ENCODE measurements at regions not wholly inside any gene's neighbourhood (a gene's known extent, or its start where the extent isn't known, plus 50 kb on each side); places are given as distances from the start of the nearest gene placed in this dataset.

DNA sequence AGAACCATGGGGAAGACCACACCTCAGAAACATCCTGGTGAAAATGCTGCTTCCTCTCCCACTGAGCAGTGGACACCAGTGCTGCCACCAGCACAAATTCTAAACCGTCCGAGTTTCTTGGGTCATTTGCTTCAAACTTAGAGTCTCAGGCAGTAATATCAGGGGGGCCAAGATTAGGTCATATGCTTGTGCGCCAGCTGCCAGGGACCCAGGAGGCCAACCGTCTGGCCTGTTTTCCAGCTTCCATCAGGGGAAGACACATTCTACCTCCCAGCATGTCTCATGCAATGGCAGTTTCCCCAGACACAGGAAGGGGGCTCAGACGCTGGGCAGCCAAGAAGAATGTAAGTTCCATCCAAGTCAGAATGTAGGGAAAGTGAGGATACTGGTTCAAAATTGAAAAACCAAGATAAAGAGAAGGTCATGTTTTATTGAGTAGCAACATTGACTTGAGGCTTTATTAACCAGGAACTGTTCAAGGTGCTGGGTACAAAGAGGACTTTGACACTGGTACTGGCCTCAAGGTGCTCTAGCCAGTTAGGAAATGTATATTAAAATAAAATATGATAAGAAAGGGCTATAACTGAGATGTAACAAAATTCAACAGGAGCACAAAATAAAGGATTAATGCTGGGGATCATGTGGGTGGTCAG lies 59.7 kb upstream of the EED start:
- H3K9ac ChIP-seq (replicated peaks in 1 of 4; ENCODE audit: extremely low read depth in 1 of 4, low read depth in 3 of 4, low read length in 3 of 4): no peak overlapping the region
- no peaks in the 10 kb centered on the region for H4K20me1 ChIP-seq (replicated peaks in 1 of 2; ENCODE audit: control insufficient read depth in 1 of 2, insufficient read depth in 2 of 2, low read length in 2 of 2)
- H4K5ac ChIP-seq (ENCODE audit: insufficient read length, low read depth, low read length): no peak overlapping the region
- H3K9me3 ChIP-seq (ENCODE audit: insufficient read depth in 2 of 2, low read depth in 1 of 2, low read length in 1 of 2): no peaks in the 10 kb centered on the region
- no peak for TF ChIP-seq ZNF274 (IDR thresholded peaks at IDR 0.05; ENCODE audit: borderline replicate concordance, extremely low read depth, low read length)
- no peak overlapping the region for H3K56ac ChIP-seq (replicated peaks; ENCODE audit: insufficient read length, low read depth, low read length)
- H4K91ac ChIP-seq (replicated peaks; ENCODE audit: insufficient read length, low read length): no peak overlapping the region
- no peak overlapping the region for H2AK5ac ChIP-seq (ENCODE audit: low read depth, low read length)
- H2BK120ac ChIP-seq (replicated peaks; ENCODE audit: low read depth, low read length): no peak overlapping the region
- no peak overlapping the region for H2AFZ ChIP-seq (ENCODE audit: low read length)
- no peak overlapping the region for H3K4me3 ChIP-seq (ENCODE audit: extremely low read depth in 1 of 4, insufficient read depth in 2 of 4, low read depth in 3 of 4, low read length in 4 of 4)
- no peak overlapping the region for H2BK12ac ChIP-seq (ENCODE audit: low read depth, low read length)
- WGBS, 2 experiments (ENCODE audit: extremely low coverage in 1 of 2, insufficient coverage in 1 of 2, insufficient read length in 1 of 2, insufficient replicate concordance in 2 of 2, low coverage in 1 of 2, low lambda C conversion rate in 2 of 2, missing lambda C conversion rate in 1 of 2): 74% methylated on average over 5 of the region's 5 CpGs; no CpG with 5 or more reads in 1 of the 2 experiments
- H2BK20ac ChIP-seq (ENCODE audit: low read length): no peak overlapping the region
- no peak overlapping the region for H3K4ac ChIP-seq (replicated peaks; ENCODE audit: insufficient read length, low read depth, low read length)
- DNase-seq (ENCODE audit: low read depth in 1 of 2, low spot score in 2 of 2): no peak
- H4K8ac ChIP-seq (ENCODE audit: extremely low read depth, insufficient read depth, low read length): no peak overlapping the region
- H3K4me2 ChIP-seq (ENCODE audit: insufficient read depth in 1 of 2, low read depth in 2 of 2, low read length in 2 of 2): no peak overlapping the region
- H3K18ac ChIP-seq (ENCODE audit: extremely low read depth, low read length): no peak overlapping the region
- ChIA-PET CTCF (ENCODE audit: partially characterized antibody) (interaction anchor here (1.8 kb wide), 1 partner anchor 9 kb away, joined by 10 read pairs; no protein-coding TSS in a partner anchor), POLR2A (ENCODE audit: partially characterized antibody) (no interaction called here)
- no peak overlapping the region for H3K27ac ChIP-seq (ENCODE audit: low read depth, low read length)
- no peaks in the 10 kb centered on the region for H3K79me1 ChIP-seq (ENCODE audit: low read depth, low read length)
- H2BK5ac ChIP-seq (ENCODE audit: low read depth, low read length): no peak overlapping the region
- no peak overlapping the region for H3K14ac ChIP-seq (ENCODE audit: insufficient read length)
- no peaks in the 10 kb centered on the region for H3K4me1 ChIP-seq (replicated peaks in 1 of 4; ENCODE audit: control insufficient read depth in 3 of 4, insufficient read depth in 4 of 4, low read length in 3 of 4)
- H3K23ac ChIP-seq (ENCODE audit: insufficient read length): no peak overlapping the region
- no peaks in the 10 kb centered on the region for H3K36me3 ChIP-seq (ENCODE audit: control insufficient read depth in 2 of 4, insufficient read depth in 4 of 4, low read length in 3 of 4)
- H3K23me2 ChIP-seq (ENCODE audit: low read depth, low read length): no peaks in the 10 kb centered on the region
- no peak overlapping the region for H2BK15ac ChIP-seq (ENCODE audit: low read length)
- H3K79me2 ChIP-seq (ENCODE audit: control insufficient read depth in 1 of 2, insufficient read depth in 2 of 2, low read length in 2 of 2): no peaks in the 10 kb centered on the region
- FAIRE-seq: no peak
- no peaks in the 10 kb centered on the region for H3K27me3 ChIP-seq (replicated peaks in 1 of 4; ENCODE audit: control insufficient read depth in 3 of 4, extremely low read depth in 1 of 4, insufficient read depth in 3 of 4, low read length in 3 of 4)
